Activated CD4-positive, alpha-beta T cell treated with anti-CD3 and anti-CD28 coated beads, Interleukin-2, amount 50 U/mL, for 48 hours (primary cell): ENCODE measurements at regions not wholly inside any gene's neighbourhood (a gene's known extent, or its start where the extent isn't known, plus 50 kb on each side); places are given as distances from the start of the nearest gene placed in this dataset.
A peak's percentile ranks its signal among the peaks of the same experiment; 100 is the strongest.

Experiments
- DNase-seq, 2 experiments: peaks; one replicate each; pipeline ENCODE4 v3.0.0-alpha.2; 2020

DNA sequence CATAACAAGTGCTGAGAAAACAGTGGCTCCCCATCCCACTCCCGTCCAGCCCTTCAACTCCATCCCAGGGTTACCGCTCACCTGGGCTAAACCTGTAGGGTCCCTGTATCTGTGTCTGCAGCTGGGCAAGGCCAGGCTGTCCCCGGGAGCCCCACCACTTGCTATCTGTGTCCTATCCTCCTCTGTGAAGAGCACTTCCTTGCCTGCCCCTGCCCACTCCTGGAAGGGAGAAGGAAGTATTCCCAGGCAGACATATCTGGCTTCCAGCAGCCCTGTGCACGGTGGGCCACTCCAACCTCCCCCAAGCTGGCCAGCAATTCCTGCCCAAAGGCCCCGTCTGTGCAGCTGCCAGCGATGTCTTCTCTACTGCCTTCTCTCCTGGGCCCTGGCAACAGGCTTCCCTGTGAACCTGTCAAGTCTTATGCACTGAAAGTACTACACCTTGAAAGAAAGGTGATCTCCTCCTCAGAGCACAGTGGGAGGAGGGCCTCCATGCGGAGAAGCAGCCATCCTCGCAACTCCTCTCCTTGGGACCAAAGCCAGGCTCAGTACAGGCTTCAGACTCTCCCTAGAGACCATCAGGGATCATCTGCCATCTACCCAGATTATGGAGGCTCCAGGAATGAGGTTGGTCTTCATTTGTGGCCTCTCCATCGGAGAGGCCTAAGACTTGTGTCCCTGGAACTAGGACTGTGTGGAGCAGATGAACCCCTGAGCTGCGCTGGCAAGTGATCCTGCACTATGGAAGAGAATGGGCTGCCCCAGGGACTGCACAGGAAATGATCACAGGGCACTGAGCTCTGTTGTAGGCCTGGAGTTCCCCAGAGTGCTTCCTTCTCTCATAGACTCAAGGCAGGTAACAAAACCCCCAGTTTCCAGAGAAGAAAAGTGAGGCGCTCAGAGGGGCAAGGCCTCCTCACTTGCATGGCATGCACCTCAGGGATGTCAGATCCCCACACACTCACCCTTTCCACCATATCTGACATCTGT lies 663.6 kb downstream of the BCL11B start:
- DNase-seq, result no peak

- no peak for DNase-seq
Measured at GRCh38 chr14:98612434-98613200, 659.4 kb downstream of the BCL11B start.

DNA sequence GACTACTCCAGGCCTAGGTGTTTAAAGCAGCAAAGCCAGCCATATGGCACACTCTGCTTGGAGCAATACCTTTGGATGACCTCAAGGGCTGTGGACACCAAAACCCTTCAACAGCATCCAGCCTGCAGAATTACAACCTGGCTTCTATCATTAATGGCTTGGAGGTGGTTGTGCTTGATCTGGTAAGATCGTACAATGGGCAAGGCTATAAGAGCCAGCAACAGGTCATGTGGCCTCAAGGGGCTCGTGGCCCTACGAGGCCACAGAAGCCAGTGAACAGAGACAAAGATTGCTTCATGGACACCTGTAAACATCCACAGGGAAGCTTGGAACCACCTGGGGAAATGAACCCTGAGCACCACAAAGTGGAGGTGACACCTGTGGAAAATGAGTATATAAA lies 657.3 kb downstream of the BCL11B start:
- no peak for DNase-seq

DNA sequence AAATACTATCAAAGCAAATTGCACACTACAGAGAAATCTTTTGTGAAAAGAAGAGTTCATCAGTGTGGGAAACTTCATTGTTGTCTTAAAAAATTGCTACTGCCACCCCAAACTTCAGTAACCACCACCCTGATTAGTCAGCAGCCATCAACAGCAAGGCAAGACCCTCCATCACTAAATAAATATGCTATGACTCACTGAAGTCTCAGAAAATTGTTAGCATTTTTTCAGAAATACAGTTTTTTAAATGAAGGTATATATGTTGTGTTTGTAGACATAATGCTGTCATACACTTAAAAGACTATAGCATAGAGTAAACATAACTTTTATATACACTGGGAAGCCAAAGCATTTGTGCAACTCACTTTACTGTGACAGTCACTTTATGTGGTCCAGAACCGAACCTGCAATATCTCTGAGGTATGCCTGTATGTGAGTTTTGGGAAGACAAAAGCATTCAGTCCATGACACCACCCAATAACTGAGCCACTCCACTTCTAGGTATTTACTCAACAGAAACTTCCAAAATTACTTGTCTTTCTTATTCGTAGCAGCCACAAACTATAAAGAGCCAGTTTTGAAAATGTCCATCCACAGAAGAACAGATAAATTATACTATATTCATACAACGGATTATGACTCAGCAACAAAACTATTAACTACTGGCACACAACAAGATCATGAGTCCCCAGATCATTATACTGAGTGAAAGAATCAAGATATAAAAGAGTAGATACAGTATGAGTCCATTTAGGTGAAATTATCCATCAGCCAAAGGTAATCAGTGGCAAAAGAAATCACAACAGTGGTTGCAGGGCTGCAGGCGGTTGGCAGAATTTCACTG lies 649.6 kb downstream of the BCL11B start:
- no peak for DNase-seq

- no peak for DNase-seq
Measured at GRCh38 chr14:98623788-98624415, 648.1 kb downstream of the BCL11B start.

GRCh38 chr14:98633380-98633779 lies 638.6 kb downstream of the BCL11B start:
- DNase-seq, result no peak

DNA sequence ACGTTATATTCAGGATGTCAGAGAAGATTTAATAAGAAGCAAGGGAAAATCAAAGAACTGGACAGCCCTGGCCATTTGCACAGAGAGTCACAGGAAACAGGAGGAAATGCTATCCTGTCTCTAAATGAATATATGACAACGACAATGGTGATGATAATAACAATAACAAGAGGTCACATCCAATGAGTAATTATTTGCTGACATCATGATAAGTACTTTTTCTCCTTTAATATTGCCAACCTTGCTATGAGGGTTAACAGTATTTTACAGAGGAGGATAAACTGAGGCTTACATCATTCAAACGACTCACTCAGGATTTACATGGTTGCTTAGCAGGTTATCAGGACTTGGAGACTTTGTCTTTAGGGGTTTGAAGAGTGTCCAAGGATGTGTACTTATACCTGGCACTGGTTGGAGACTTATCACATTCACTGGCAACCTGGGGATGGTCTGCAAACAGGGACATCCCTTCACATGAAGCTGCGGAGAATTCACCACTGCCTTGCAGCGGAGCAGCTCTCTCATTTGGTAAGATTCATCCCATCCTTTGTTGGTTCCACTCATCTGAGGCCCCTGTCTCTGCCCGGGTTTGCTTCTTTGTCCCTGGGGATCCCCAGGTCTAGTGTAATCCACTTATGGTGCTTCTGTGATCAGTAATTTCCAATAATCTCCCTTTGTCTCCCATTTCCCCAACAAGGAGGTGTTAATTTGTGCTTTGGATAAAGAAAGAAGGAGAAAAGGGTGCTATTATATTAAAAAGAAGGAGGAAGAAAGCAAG lies 637.8 kb downstream of the BCL11B start:
- no peak for DNase-seq

DNA sequence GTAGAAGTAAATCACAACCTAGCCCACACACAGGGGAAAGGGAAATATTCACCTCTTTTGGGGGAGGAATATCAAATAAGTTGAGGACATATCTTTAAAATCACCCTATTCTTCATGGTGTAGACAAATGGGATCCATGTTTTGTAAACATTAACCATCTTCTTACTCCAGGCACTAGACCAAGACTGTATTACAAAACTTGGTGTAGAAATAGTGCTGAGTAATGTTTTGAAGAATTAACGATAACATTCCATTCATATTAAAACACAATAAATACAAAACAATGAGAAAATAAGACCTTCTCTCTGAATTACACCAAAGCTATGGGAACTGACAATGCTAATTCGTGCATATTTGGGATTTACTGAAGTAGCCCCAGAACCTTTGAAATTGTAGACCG lies 633.6 kb downstream of the BCL11B start:
- DNase-seq, result no peak

- no peak for DNase-seq
Measured at GRCh38 chr14:98647754-98648153, 624.2 kb downstream of the BCL11B start.

- DNase-seq, result no peak
Measured at GRCh38 chr14:98651037-98651436, 621.0 kb downstream of the BCL11B start.

GRCh38 chr14:98665007-98665406 lies 607.0 kb downstream of the BCL11B start:
- DNase-seq, result no peak

DNA sequence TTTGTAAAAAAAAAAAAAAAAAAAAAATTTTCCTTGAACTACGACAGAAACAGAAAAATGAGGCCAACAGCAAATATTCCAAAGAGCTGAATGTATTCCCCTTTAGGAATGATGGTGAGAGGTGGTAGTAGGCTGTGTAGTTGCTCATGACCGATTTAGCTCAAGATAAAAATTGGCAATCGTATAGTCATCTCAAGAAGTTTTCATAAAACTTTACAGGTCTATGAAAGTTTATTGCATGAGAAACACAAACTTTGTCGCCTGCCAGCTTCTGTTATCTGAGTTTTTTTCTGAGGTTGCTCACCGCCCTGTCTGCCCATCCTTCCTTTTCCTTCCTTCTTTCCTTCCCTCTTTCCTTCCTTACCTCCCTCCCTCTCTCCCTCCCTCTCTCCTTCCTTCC lies 605.5 kb downstream of the BCL11B start:
- no peak for DNase-seq

- no peak for DNase-seq
Measured at GRCh38 chr14:98682033-98682432, 590.0 kb downstream of the BCL11B start.

- DNase-seq, result no peak
Measured at GRCh38 chr14:98682726-98683125, 589.3 kb downstream of the BCL11B start.

DNA sequence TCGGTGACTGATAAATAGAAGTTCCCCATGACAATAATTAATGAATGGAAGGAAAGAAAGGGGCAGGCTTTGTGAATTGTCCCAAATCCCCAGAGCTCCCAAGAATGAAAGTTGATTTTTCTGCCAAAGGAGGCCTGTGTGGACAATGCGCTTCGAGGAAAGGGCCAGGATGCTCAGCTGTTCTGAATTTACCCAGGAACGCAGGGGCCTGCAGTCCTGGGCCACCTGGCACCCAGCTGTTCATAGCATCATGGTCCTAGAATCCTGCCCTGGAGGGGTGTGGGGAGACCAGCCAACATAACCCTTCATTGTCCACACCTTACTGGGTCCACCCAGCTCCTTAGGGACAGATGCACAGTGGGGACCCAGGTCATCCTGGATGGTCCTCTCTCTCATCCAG lies 587.5 kb downstream of the BCL11B start:
- no peak for DNase-seq

DNA sequence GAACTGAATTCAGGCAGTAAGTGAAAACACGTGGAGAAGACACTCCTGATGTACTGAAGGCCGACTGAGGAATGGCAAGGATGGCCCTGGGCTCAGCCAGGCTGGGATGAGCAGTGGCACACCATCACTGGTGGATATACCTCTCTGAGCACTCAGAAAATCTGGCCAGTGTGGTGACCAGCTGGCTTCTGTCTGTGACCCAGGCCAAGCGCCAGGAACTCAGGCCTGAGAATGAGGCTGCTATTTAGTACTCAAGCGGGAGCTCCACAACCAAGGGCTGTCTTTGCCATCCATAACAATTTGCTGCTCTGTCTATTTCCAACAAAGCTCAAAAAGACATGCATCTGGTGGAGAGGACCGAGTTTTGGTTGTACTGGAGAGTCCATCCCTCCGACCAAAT lies 586.3 kb downstream of the BCL11B start:
- DNase-seq, result no peak

GRCh38 chr14:98688446-98688845 lies 583.6 kb downstream of the BCL11B start:
- no peak for DNase-seq

DNA sequence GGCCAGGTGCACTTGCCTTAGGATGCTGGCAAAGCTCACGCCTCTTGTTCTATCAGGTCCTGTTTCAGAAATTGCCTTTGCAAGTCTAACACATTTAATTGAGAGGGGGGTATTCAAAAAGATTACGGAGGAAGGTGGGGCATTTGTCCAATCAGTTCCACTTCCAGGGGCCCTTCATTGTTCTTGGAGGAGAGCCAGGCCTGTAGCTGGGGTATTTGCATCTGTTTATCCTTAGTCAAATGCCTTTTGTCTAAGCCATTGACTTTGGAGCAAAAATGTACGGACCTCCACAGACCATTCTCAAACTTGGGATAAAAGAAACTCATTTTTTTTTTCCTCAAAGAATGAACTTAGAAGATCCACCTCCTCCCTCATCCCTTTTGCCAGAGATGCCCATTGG lies 582.0 kb downstream of the BCL11B start:
- DNase-seq, result no peak

- peak; percentile 16 to 34 for DNase-seq
Measured at GRCh38 chr14:98692832-98693231, 579.2 kb downstream of the BCL11B start.

DNA sequence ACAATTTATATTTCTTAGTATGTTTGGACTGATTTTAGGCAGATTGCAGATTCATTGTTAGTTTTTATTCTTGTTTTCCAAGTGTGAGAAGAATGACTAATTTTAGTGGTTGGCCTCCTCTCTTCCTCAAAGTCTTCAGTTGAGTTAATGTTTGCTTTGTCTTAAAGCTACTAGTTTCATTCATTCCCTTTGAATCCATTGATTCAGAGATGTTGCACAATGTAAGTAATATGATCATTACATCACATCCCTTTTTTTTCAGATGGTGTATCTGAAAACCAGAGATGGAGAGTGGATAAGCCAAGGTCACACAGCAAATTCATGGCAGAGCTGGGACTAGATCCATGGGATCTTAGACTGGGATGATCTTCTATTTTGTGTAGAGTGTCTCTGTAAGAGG lies 577.5 kb downstream of the BCL11B start:
- DNase-seq, result no peak

DNA sequence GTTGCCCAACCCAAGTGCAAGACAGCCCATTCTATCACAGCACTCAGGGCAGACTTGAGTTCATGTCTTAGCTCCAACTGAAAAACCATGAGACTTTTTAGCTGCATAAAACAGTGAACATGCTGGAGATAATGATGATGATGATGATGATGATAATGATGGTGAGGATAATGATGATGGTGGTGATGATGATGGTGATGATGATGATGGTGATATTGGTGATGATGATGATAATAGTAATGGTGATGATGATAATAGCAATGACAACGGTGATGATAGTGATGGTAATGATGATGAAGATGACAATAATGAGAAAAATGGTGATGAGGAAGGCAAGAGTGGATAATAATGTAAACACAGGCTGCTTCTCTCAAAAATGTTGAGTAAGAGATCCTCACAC lies 576.2 kb downstream of the BCL11B start:
- no peak for DNase-seq

GRCh38 chr14:98698341-98698740 lies 573.7 kb downstream of the BCL11B start:
- no peak for DNase-seq
